Activated T-cell treated with anti-CD3 and anti-CD28 coated beads, Interleukin-2, amount 50 U/mL, for 1 hour (primary cell): ENCODE measurements at regions not wholly inside any gene's neighbourhood (a gene's known extent, or its start where the extent isn't known, plus 50 kb on each side); places are given as distances from the start of the nearest gene placed in this dataset.
"Not testable (repeated sequence)": the region's sequence is repeated elsewhere in the genome, so short reads cannot be mapped to it uniquely, and the experiment has no call there.

Source experiments
- DNase-seq: peaks from one replicate; pipeline ENCODE4 v3.0.0-alpha.2; 2020

DNA sequence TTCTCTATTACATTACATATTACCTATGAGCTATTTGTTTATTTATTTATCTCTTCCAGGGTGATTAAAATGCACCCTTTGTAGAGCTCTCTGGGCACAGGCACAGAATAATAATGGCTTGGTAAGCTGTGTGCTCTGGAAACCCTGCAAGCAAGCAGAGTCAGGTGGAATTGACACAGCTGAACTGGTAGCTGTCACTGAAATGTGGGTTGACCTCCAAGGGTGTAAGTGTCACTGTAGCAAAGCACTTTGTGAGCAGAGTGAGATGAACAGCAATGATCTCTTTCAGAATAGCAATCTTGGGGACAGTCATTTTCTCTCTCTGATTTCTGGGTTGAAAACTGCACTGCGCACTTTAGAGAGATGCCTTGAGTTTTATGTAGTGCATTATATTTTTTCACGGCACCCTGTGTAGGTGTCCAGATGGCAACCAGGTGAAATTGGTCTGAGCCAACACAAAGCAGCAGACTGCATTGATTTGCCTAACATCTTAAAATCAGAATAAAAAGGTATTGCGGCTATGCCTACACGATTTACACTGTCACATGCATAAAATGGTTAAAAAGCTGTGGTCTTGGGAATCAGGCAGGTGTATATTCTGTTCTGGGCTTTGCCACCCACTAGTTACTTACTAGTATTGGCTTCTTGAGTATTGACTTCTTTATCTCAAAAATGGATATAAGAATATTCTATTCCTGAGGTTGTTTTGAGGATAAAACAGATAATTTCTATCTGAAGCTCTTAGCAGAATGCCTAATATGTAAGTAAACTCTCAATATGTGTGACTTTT, 450.3 kb downstream of the RAPGEF2 start:
- no peak for DNase-seq

DNA sequence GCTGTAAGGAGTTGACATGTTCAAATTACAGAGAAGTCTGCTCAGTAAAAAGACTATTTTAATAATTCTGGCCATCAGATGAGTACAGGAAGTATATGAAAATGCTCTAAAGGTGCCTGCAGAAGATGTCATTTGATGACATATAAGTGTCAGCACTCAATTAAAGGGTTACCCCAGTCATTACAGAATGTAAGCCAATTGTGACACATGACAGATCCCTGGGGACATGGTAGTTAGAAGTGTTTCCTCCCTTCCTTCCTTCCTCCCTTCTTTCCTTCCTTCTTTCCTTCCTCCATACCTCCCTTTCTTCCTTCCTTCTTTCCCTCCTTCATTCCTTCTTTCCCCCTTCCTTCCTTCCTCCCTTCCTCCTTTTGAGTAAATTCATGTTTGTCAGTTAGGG, 453.0 kb downstream of the RAPGEF2 start:
- no peak for DNase-seq

DNA sequence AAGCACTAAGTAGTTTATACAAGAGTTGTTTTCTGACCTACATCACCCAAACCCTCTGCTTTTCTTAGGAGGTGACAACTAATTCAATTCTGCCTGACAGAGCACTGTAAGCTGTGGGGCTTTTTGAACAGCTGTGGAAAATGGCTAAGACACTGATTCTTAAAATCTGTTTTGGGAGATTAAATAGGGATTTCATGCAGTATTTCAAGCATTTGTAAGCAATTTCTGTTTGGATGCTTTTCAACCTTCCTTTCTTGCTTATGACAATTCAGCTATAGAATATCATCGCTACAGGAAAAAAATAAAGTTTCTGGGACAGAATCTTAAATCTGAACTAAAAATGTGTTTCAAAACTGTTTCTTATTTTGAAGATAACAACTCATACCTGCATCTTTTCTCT, 459.5 kb downstream of the RAPGEF2 start:
- no peak for DNase-seq

DNA sequence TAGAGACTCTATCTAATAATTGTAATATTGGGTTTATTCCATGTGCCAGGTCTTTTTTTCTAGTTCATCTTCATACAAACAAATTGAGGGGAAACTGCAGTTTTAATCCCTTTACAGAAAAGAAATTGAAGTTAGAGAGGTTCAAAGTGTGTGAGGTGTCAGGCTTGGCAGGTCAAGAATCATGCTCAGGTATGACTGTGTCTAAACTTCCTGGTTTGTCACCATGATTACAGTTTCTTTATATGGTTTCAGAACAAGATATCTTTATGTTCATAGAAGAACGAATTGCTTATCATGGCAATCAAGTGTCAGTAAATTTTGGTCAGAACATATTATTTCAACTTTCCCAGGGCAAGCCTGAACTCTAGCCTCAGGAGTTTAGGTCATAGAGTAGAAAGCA, 460.4 kb downstream of the RAPGEF2 start:
- no peak for DNase-seq

DNA sequence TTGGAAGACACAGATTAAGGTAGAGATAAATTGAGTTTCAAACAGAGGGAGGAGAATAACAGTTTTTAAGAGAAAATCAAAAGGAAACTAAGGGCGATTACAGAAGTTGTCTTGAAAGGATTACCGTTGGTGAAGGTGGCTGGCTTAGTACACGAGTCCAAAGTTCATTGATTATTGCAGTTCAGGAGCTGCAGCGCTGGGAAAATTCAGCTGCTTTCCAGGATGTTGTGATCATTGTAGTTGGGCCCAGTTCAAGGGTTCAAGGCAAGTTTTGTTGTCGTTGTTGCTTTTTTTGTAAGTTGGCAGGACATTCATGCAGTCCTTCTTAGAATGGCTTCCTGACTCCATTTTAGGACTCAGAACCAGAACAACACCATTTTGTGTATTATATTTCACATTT, 461.7 kb downstream of the RAPGEF2 start:
- no peak for DNase-seq

DNA sequence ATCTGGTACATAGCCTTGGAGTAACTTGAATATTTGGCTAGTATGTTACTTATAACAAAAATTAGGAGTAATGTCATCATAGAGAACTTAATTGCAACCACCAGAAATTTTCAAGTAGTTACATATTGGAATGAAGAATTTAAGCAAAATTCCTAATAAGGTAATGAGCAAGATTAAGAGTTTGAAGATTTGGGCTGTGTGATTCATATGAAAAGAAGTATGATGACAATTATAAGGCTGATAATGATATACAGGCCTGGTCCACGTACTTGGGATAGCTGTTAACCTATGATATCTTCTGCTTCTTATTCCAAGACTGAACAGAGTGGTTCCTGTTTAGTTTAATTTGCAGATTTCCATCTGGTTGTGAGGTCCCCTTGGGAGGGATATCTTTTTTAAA, 463.9 kb downstream of the RAPGEF2 start:
- no peak for DNase-seq

DNA sequence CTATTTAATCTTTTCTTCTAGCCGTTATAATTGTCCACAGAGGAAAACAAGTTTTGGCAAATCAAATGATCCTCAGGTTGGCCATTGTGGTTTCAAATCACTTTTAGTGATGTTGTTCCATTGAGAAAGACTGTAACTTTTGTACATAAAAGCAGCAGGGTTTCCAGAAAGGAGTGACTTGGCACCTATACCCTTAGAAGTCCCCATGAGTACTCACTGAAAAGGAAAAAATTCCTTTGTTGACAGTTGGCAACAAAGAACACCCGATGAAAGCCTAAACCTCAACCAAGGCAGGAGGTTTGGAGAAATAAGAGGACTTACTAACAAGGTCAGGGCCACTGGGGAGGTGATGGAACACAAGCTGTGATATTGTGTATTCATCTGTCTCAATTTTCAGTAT, 474.4 kb downstream of the RAPGEF2 start:
- no peak for DNase-seq

DNA sequence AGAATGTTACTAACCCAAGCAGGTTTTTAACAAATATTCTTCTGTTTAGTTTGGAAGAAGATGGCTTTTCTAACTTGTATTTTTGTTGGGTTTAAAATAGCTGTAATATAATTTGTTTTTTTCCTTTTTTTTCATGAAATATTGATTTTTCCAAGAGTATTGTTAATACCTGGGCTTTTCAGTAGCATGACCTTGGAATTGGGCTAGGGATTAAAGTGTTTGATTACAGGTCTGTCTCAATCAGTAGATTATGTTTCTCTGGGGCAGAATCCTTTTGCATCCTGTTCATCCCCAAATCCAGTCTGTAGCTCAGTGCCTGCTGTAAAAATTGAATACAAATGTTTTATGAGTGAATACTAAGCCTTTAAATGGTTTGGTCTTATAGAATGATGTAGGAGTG, 479.8 kb downstream of the RAPGEF2 start:
- no peak for DNase-seq

DNA sequence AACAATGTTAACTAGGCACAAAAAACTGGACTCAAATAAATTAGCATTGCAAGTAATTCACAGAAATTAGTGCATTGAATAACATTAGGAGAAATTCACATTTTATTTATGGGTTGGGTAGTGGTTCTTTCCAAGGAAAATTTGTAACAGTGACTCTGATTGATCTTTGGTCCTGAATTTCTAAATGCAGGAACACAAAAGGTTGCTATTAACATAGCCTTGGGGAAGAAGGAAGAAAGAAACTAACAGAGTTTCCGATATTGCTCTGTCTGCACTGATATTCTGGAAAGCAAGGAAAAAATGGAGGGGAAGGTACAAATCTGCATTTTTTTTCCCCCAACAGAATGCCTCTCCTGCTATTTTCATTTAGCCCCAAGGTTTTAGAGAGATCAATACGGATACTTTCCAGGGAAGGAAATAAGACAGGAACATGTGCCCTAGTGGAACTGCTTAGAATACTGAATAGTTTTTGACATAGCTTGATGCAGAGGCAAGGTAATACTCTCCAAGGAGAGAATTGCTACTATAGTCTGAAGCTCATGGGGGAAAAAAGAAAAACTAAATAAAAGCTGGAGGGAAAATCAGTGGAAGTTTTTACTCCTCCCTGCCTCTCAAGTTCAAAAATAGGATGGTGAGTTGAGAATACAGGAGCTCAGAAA, 490.1 kb downstream of the RAPGEF2 start:
- DNase-seq: no peak

DNA sequence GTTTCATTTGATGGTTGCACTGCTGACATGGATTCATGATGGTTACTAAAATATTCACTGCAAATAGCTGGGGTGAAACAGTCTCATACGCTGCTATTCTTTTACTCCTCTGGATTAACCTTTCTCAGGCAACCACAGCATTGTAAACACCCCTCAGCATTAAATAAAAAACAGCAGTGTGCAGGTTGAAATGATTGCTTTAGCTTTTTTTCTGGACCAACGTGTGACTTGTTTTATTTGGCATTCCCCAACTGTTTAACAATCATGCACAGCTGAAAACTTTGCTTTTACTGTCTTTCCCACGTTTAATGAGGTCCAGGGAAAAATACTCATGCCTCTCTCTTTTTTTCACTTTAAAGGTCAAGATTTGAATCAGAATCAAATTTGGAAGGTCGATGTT, 490.8 kb downstream of the RAPGEF2 start:
- DNase-seq: no peak

DNA sequence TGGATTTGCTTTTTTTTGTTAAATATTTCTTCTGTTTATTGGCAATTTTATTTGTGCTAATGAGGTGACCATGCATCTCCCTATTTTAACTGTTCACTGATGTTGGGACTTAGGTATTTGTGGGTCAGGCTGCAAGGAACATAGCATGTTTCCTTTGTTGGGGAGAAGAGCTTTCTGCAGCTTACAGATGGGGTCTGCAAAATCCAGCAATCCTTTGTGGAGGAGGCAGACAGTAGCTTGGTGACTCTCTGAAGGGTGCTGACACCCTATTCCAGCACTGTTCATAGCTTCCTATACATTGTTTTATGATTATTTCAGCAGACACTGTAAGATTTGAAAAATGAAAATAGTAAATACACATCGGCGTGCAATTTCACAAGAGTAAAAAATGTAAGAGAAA, 491.7 kb downstream of the RAPGEF2 start:
- no peak for DNase-seq

DNA sequence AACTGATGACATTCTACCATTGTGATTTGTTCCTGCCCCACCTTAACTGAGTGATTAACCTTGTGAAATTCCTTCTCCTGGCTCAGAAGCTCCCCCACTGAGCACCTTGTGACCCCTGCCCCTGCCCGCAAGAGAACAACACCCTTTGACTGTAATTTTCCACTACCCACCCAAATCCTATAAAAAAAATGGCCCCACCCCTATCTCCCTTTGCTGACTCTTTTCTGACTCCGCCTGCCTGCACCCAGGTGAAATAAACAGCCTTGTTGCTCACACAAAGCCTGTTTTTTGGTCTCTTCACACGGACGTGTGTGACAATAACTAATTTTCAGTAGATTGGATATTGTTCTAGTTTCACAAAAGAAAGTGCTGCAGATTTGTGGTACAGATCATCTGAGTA, 492.2 kb downstream of the RAPGEF2 start:
- DNase-seq: not testable (repeated sequence)

DNA sequence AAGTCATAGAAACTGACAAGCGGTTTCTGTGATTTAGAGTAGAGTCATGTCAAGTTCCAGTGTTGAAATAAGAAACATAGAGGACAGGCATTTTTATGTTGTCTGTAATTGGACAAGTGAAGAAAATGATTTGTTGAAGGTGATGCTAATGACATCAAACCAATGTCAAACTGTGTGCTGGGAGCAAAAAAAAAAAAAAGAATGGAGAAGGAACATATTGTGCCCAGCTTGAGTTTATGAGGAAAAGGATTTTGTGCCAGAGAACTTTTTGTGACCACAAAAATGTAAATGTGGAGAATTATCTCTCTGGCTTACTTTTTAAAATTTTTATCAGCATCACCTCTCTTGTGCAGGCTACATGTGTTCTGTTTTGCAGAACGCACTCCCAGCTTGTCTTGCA, 495.7 kb downstream of the RAPGEF2 start:
- no peak for DNase-seq

DNA sequence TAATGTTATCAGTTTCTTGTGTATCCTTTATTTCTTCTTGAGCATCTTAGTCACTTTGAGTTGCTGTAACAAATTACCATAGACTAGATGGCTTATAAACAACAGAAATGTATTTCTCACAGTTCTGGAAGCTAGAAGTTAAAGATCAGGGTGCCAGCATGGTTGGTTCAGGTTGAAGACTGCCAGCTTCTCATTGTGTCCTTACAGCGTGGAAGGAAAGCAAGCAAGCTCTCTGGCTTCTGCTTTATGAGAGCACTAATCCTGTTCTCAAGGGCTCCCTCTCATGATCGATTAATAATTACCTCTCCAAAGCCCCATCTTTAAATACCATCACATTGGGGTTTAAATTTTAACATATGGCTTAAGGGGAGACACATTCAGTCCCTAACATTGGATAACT, 497.2 kb downstream of the RAPGEF2 start:
- DNase-seq: no peak

DNA sequence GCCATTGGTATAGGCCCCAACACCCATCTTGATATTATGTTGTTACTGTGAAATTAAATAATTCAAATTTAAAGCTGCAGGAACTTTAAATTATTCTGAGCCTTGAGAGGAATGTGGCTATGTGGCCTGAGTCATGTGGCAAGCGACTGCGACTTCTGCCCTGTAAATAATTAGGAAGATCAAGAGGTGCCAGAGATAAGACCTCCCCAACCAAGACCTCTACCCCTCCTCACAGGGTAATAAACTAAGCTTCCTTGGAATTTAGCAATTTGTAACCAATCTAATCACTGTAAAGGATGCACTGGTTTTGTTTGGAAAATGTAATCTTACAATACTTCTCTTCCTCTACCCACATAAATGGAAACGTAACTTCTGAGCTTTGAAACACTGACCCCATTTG, 501.9 kb downstream of the RAPGEF2 start:
- no peak for DNase-seq

DNA sequence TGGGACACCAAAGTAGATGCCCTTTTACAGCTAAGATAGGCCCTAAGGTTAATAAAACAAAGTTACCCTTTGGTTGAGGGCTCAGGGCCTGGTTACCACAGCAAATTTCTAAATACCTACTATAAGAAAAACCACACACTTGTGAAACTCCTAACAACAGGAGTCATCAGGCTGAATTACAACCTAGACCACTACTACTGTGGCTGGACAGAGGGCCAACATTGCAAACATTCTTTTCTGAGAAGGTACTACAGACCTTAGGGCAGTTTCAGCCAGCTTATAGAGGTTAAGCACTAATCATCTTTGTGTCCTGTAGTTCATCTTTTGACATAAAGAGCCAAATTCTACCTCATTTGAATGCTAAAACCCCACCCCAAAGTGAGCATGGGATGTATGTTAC, 504.0 kb downstream of the RAPGEF2 start:
- DNase-seq: no peak

DNA sequence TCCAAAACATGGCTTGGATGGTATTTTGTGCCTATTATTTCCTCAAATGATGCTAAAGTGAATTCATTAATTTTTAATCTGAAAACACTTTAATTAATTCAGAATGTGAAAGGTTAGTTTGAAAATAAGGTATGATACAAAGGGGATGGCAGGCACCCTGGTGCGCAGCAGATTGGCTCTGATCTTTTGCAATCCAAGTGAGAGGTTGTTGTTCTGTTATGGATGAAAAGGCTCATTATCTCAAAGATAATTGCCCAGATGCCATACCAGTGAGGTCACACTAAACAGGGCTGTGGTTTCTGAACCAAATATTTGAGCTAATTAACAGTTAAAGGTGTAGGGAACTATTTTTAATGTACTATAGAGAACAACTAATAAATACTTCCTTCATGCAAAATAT, 504.9 kb downstream of the RAPGEF2 start:
- no peak for DNase-seq

DNA sequence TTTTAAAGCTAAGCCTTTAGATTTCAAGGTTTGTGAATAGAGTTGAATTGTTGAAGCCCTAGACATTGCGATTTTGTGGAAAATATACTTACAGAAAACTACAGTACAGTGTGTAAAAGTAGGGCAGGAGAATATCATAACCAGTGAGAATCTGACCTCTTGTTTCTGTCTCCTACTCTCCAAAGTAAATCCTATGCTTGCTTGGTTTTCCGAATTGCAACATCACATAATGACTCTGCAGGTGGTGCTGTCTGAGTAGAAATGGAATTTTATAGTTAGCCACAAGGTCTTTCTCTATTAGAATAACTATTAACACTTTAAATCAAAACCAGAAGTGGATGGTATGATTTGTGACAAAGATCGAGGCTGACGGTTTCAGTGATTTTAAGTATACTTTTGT, 505.6 kb downstream of the RAPGEF2 start:
- DNase-seq: no peak

DNA sequence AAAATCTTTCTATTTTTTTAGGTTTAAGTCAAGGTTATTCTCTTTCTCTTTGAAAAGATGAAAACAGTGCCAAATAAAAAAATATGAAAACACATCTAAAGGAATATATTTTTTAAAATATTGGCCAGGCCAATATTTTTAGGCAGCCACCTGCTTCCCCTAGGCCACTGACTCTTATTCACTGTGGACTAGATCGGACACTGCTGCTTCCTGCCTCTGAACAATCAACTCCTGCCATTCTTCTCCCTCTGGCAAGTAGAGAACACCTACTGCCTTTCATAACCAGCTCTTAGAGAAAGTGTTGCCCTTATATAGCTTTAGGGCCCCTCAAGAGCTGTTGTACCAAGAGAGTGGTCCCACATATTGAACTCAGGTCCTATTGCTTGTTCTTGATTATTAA, 529.2 kb downstream of the RAPGEF2 start:
- DNase-seq: no peak

DNA sequence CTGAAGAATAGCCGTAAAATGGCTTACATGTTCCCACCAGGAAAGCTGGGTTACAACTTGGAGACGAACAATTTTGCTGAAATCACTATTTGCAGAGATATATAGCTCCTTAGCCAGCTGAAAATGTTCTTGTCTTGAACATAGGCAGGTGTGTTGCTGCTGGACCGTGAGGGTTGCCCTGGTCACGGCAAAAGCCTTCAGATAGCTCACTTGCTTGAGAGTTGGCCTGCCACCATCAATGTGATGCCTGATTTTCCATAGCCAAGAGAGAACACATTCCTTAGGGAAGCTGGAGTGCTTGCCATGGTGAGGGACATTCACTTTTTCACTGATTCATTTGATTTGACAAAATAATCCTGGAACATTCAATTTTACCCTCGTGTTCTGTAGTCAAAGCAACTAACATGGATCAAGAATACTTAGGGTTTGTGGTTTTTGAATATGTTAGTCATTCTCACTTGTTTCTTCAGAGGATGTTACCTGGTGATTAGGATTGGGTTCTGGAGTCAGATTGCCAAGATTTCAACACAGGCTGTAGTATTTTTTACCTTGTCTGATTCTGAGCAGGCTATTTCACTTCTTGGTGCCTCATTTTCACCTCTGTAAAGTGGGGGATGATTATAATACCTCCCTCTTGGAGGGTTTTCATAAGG, 536.9 kb downstream of the RAPGEF2 start:
- DNase-seq: no peak

DNA sequence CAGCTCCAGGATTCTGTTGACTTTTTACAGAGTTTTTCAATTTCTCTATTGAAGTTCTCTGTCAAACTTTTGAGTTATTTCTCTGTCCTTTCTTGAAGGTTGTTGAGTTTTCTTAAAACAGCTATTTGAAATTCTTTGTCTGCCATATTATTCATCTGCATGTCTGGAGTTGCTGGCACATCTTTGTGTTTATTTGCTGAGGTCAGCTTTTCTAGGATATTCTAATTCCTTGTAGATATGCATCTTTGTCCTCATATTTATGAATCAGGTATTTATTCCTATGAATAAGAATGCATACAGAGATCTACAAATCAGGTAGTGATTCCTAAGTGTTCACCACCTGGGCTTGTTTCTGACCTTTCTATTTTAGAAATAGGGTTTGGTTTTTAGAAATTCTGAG, 546.4 kb downstream of the RAPGEF2 start:
- no peak for DNase-seq

DNA sequence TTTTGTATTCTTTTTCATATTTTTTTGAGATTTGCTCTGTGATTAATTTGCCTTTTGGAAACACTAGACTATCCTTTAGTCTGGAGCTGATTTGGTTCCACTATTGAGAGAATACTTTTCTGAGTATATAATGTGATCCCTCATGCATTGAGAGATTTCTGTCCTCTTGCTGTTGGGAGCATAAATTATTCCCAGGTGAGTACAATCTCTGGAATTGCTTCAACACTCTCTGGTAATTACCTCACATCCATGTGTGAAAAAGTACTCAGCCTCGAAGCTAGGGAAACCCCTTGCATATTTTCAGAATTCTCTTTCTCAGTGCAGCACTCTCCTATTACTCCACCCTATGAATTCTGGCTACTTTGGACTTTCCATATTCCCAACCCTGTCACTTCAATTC, 550.0 kb downstream of the RAPGEF2 start:
- no peak for DNase-seq

DNA sequence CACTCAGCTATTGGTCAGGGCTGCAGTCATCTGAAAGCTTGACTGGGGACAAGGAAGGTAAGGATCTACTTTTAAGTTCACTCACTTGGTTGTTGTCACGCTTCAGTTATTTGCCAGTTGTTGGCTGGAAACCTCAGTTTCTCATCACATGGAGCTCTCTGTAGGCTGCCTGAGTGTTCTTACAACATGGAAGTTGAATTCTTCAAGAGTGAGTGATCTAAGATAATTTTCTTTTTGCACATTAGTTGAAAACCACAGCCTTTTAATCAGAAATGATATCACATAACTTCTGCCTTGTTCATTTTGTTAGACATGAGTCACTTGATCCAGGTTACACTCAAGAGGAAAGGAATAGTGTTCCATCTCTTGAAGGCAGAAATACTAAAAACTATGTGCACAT, 552.7 kb downstream of the RAPGEF2 start:
- no peak for DNase-seq

DNA sequence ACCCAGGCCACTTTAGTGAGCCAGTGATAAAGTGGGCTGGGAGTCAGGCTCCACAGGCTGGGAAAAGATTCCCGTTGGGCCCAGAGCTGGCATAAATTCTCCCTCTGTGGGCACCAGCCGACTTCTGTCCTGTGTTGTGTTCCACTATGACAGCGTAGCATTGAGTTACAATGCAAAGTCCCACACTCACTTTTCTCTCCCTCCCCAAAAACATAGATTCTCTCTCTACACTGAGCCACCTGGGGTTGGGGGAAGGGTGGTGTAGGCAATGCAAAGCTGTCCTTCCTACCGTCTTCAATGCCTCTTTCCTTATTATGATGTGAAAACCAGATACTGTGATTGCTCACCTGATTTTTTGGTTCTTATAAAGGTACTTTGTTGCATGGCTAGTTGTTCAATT, 566.2 kb downstream of the RAPGEF2 start:
- no peak for DNase-seq
